IMR-90 (cell line): ENCODE measurements at regions not wholly inside any gene's neighbourhood (a gene's known extent, or its start where the extent isn't known, plus 50 kb on each side); places are given as distances from the start of the nearest gene placed in this dataset.

Source experiments
- ATAC-seq: fragments of 200-7000 bp; cut with Tn5 transposase; 2 replicates; pipeline ENCODE4 v1.9.1; 2020; ENCODE audit warnings: low read depth, mild to moderate bottlenecking, moderate library complexity
- BruUV-seq: library from RNA; stranded (reverse); fragments of 400-500 nt; replicated peaks from 2 replicates; lab custom pipeline; 2021; lab: Mats Ljungman, UMichigan
- CTCF ChIA-PET: fragments of 300-600 bp; formaldehyde crosslinking; extraction: SDS; loops from one replicate; lab custom pipeline; 2021; ENCODE audit warnings: antibody characterized with exemption; lab: Yijun Ruan, JAX
- POLR2A ChIA-PET: fragments of 300-600 bp; sonication (Branson Sonifier 250); formaldehyde crosslinking; loops from one replicate; lab custom pipeline; 2022; ENCODE audit warnings: antibody characterized with exemption; ENCODE audit not compliant: unreplicated experiment; lab: Charles Lee
- DNase-seq: peaks from one replicate; pipeline ENCODE4 v3.0.0; 2013
- H2AFZ ChIP-seq: replicated peaks from 2 replicates; pipeline ENCODE3; 2013; ENCODE audit warnings: low read length, mild to moderate bottlenecking; ENCODE audit not compliant: poor library complexity
- H2AK5ac ChIP-seq: 2 replicates; pipeline ENCODE4 v1.6.1; 2013; ENCODE audit warnings: low read depth, low read length, inconsistent platforms
- H2AK9ac ChIP-seq: replicated peaks from 2 replicates; pipeline ENCODE3; 2013; ENCODE audit warnings: mild to moderate bottlenecking, low read depth, low read length, moderate library complexity; ENCODE audit not compliant: poor library complexity
- H2BK120ac ChIP-seq: 2 replicates; pipeline ENCODE4 v1.6.1; 2013; ENCODE audit warnings: low read depth, low read length, inconsistent platforms
- H2BK15ac ChIP-seq: 3 replicates; pipeline ENCODE4 v1.6.1; 2013; ENCODE audit warnings: low read depth, low read length, inconsistent platforms
- H2BK20ac ChIP-seq: 2 replicates; pipeline ENCODE4 v1.6.1; 2013; ENCODE audit warnings: low read depth, mild to moderate bottlenecking, inconsistent platforms, low read length, moderate library complexity
- H2BK5ac ChIP-seq: 2 replicates; pipeline ENCODE4 v1.6.1; 2013; ENCODE audit warnings: mild to moderate bottlenecking, low read depth, low read length, inconsistent platforms; ENCODE audit not compliant: poor library complexity, severe bottlenecking
- H3K14ac ChIP-seq: replicated peaks from 2 replicates; pipeline ENCODE4 v1.6.1; 2013; ENCODE audit warnings: low read depth, low read length, inconsistent platforms
- H3K18ac ChIP-seq: 2 replicates; pipeline ENCODE4 v1.6.1; 2013; ENCODE audit warnings: low read depth, low read length, control low read depth
- H3K23ac ChIP-seq: 2 replicates; pipeline ENCODE4 v1.6.1; 2013; ENCODE audit warnings: low read depth, low read length, inconsistent platforms
- H3K27ac ChIP-seq: 2 replicates; pipeline ENCODE4 v1.5.1; 2013; ENCODE audit warnings: mild to moderate bottlenecking, control low read depth, low read length; ENCODE audit not compliant: insufficient read depth
- H3K27me3 ChIP-seq: 2 replicates; pipeline ENCODE4 v1.6.1; 2013; ENCODE audit warnings: low read length; ENCODE audit not compliant: control insufficient read depth, insufficient read depth
- H3K36me3 ChIP-seq: 2 replicates; pipeline ENCODE4 v1.6.1; 2013; ENCODE audit warnings: low read length, mixed read lengths; ENCODE audit not compliant: control insufficient read depth, insufficient read depth
- H3K4ac ChIP-seq: 2 replicates; pipeline ENCODE4 v1.6.1; 2013; ENCODE audit warnings: low read depth, low read length, inconsistent platforms
- H3K4me1 ChIP-seq: 2 replicates; pipeline ENCODE4 v1.6.1; 2013; ENCODE audit warnings: low read length, mixed read lengths; ENCODE audit not compliant: control insufficient read depth, insufficient read depth
- H3K4me2 ChIP-seq: 2 replicates; pipeline ENCODE4 v1.6.1; 2013; ENCODE audit warnings: low read depth, mild to moderate bottlenecking, control low read depth, low read length, moderate library complexity
- H3K4me3 ChIP-seq: 2 replicates; pipeline ENCODE4 v1.5.1; 2013; ENCODE audit warnings: low read depth, mild to moderate bottlenecking, control low read depth, low read length, moderate library complexity; ENCODE audit not compliant: insufficient read depth
- H3K56ac ChIP-seq: 2 replicates; pipeline ENCODE4 v1.6.1; 2013; ENCODE audit warnings: low read length, inconsistent platforms; ENCODE audit not compliant: insufficient read depth; ENCODE audit errors: extremely low read depth
- H3K79me1 ChIP-seq, 2 experiments: 2 replicates each; pipeline ENCODE4 v1.6.1; 2013; ENCODE audit warnings: low read length in 2 of 2, inconsistent platforms in 1 of 2, low read depth in 1 of 2
- H3K9ac ChIP-seq: 2 replicates; pipeline ENCODE4 v1.6.1; 2013; ENCODE audit warnings: low read depth, low read length, control low read depth
- H3K9me1 ChIP-seq: 2 replicates; pipeline ENCODE4 v1.6.1; 2013; ENCODE audit warnings: low read length, inconsistent platforms; ENCODE audit not compliant: insufficient read depth
- H3K9me3 ChIP-seq: 2 replicates; pipeline ENCODE4 v1.6.1; 2013; ENCODE audit warnings: low read length; ENCODE audit not compliant: control insufficient read depth, insufficient read depth
- H4K20me1 ChIP-seq: 2 replicates; pipeline ENCODE4 v1.6.1; 2013; ENCODE audit warnings: low read length, inconsistent platforms; ENCODE audit not compliant: insufficient read depth
- H4K5ac ChIP-seq: 2 replicates; pipeline ENCODE4 v1.6.1; 2013; ENCODE audit warnings: mild to moderate bottlenecking, low read depth, low read length, control low read depth
- H4K8ac ChIP-seq, 2 experiments: 2 replicates each; pipeline ENCODE4 v1.6.1; 2013; ENCODE audit warnings: low read depth in 2 of 2, low read length in 2 of 2, control low read depth in 1 of 2, inconsistent platforms in 1 of 2
- H4K91ac ChIP-seq: 2 replicates; pipeline ENCODE4 v1.6.1; 2013; ENCODE audit warnings: low read depth, low read length, inconsistent platforms; ENCODE audit not compliant: insufficient read depth
- CHD1 ChIP-seq: IDR thresholded peaks from 2 replicates; pipeline ENCODE4 v1.6.1; 2012; ENCODE audit warnings: low read depth, low read length, improper control_type of control experiment
- WGBS, 2 experiments: methylation state at CpG; one replicate each; pipeline versions ENCODE4 v1.1.5 to v1.1.7; 2013; ENCODE audit warnings: missing lambda C conversion rate in 2 of 2; ENCODE audit not compliant: insufficient read length in 1 of 2; ENCODE audit errors: extremely low coverage in 2 of 2; 5-methylcytosine and 5-hydroxymethylcytosine counted together
- dilution Hi-C: fragments of 300-500 bp; cut with HindIII; formaldehyde crosslinking; loops from one replicate; pipeline ENCODE4 v1.14.3; 2018; ENCODE audit warnings: low sequenced_read_pairs; ENCODE audit not compliant: unreplicated experiment
- in situ Hi-C: fragments of 300-500 bp; cut with MboI; formaldehyde crosslinking; loops from 3 replicates; pipeline ENCODE4 v1.14.3; 2019; ENCODE audit warnings: low sequenced_read_pairs, inconsistent platforms, mixed read lengths
- intact Hi-C: fragments of 100-400 bp; cut with micrococcal nuclease; formaldehyde crosslinking; loops from 2 replicates; pipeline ENCODE4 v1.10.0; 2022

DNA sequence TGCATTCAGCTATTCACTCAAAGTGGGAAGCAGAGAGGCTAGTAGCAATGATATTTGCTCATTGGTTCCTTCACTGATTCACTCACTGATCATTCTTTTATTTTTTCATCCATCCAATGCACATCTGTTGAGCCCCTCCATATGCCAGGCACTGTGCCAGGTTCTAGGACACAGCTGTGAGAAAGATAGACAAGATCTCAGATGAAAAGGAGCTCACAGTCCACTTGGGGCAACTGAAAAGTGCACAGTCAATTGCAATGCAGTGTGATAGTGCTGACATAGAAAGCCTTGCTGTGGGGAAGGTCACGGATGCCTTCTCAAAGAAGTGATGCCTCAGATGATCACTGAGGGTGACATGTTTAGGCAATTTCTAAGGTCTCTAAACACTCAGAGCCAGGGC, 262.3 kb downstream of the PTEN start:
- no peak for TF ChIP-seq CHD1
- ChIA-PET POLR2A (no interaction called here), CTCF (no interaction called here)
- DNase-seq (no peak), ATAC-seq (no peak)
- Histone ChIP-seq H2AFZ (no peak overlapping the region), H2BK120ac (no peak overlapping the region), H3K18ac (no peak overlapping the region), H3K4ac (no peak overlapping the region), H3K56ac (no peak overlapping the region), H3K9ac (no peak overlapping the region), H4K91ac (no peak overlapping the region), H3K4me3 (no peak overlapping the region), H3K4me2 (no peak overlapping the region), H2BK15ac (no peak overlapping the region), H3K36me3 (no peaks in the 10 kb centered on the region), H2BK5ac (no peak overlapping the region), H3K79me1 (no peaks in the 10 kb centered on the region), H4K5ac (no peak overlapping the region), H2BK20ac (no peak overlapping the region), H3K23ac (no peak overlapping the region), H3K9me1 (no peaks in the 10 kb centered on the region), H3K27me3 (no peaks in the 10 kb centered on the region), H3K27ac (no peak overlapping the region), H4K20me1 (no peaks in the 10 kb centered on the region), H2AK9ac (no peak overlapping the region), H3K9me3 (no peaks in the 10 kb centered on the region), H3K4me1 (no peaks in the 10 kb centered on the region), H4K8ac (no peak overlapping the region), H2AK5ac (no peak overlapping the region; the same call in 1 of the 2 replicates), H3K14ac (no peak overlapping the region)
- in situ Hi-C loops (no loop called here), dilution Hi-C loops (no loop called here), intact Hi-C loops (no loop called here)
- no TSS peak for BruUV-seq
- WGBS, 2 experiments: no CpG with 5 or more reads among the region's 1 CpG
